BE2C (cell line): ENCODE measurements at regions not wholly inside any gene's neighbourhood (a gene's known extent, or its start where the extent isn't known, plus 50 kb on each side); places are given as distances from the start of the nearest gene placed in this dataset.
"Not testable (repeated sequence)": the region's sequence is repeated elsewhere in the genome, so short reads cannot be mapped to it uniquely, and the experiment has no call there.

Experiments
- DNase-seq: peaks from one replicate; pipeline ENCODE4 v3.0.0-alpha.2; 2020
- H3K27me3 ChIP-seq: fragments of 250-450 bp; sonication (Bioruptor Pico); 2 replicates; pipeline ENCODE4 v1.5.1; 2020; ENCODE audit warnings: mild to moderate bottlenecking
- H3K36me3 ChIP-seq: fragments of 250-450 bp; sonication (Bioruptor Pico); 2 replicates; pipeline ENCODE4 v1.5.1; 2020; ENCODE audit warnings: mild to moderate bottlenecking
- H3K4me1 ChIP-seq: fragments of 250-450 bp; sonication (Bioruptor Pico); 2 replicates; pipeline ENCODE4 v1.5.1; 2020
- H3K4me3 ChIP-seq: 2 replicates; pipeline ENCODE4 v1.5.1; 2011; ENCODE audit warnings: low read depth, low read length
- H3K9me3 ChIP-seq: fragments of 250-450 bp; sonication (Bioruptor Pico); 2 replicates; pipeline ENCODE4 v1.5.1; 2020

- not testable (repeated sequence) for DNase-seq, H3K36me3 ChIP-seq, H3K4me1 ChIP-seq, H3K9me3 ChIP-seq, H3K4me3 ChIP-seq
- H3K27me3 ChIP-seq, result peaks cover 15% of the 10 kb centered on the region
Measured at GRCh38 chr4:4028752-4029151, 198.0 kb downstream of the OTOP1 start.

GRCh38 chr4:4030509-4030908 lies 196.2 kb downstream of the OTOP1 start:
- H3K4me1 ChIP-seq, H3K4me3 ChIP-seq, H3K9me3 ChIP-seq, DNase-seq, H3K36me3 ChIP-seq: not testable (repeated sequence)
- H3K27me3 ChIP-seq, result peaks cover 15% of the 10 kb centered on the region

- not testable (repeated sequence) for H3K9me3 ChIP-seq, H3K36me3 ChIP-seq, H3K4me3 ChIP-seq, DNase-seq, H3K4me1 ChIP-seq
- peaks cover 15% of the 10 kb centered on the region for H3K27me3 ChIP-seq
Measured at GRCh38 chr4:4031446-4032135, 195.1 kb downstream of the OTOP1 start.

GRCh38 chr4:4032364-4032763 lies 194.4 kb downstream of the OTOP1 start:
- not testable (repeated sequence) for H3K4me3 ChIP-seq, DNase-seq, H3K9me3 ChIP-seq, H3K36me3 ChIP-seq, H3K4me1 ChIP-seq
- peaks cover 15% of the 10 kb centered on the region for H3K27me3 ChIP-seq

- not testable (repeated sequence) for H3K4me3 ChIP-seq, H3K36me3 ChIP-seq, H3K4me1 ChIP-seq, H3K9me3 ChIP-seq, DNase-seq
- peaks cover 15% of the 10 kb centered on the region for H3K27me3 ChIP-seq
Measured at GRCh38 chr4:4032801-4033605, 193.7 kb downstream of the OTOP1 start.

- not testable (repeated sequence) for H3K4me1 ChIP-seq, H3K9me3 ChIP-seq, DNase-seq, H3K27me3 ChIP-seq, H3K36me3 ChIP-seq, H3K4me3 ChIP-seq
Measured at GRCh38 chr4:4037399-4038138, 189.2 kb downstream of the OTOP1 start.

GRCh38 chr4:4045823-4046222 lies 180.9 kb downstream of the OTOP1 start:
- not testable (repeated sequence) for H3K4me1 ChIP-seq, H3K36me3 ChIP-seq, H3K9me3 ChIP-seq, H3K4me3 ChIP-seq, H3K27me3 ChIP-seq, DNase-seq

- H3K36me3 ChIP-seq, DNase-seq, H3K4me3 ChIP-seq, H3K27me3 ChIP-seq, H3K4me1 ChIP-seq, H3K9me3 ChIP-seq: not testable (repeated sequence)
Measured at GRCh38 chr4:4046686-4047085, 180.0 kb downstream of the OTOP1 start.

GRCh38 chr4:4047202-4047601 lies 179.5 kb downstream of the OTOP1 start:
- H3K4me1 ChIP-seq, H3K4me3 ChIP-seq, H3K36me3 ChIP-seq, H3K27me3 ChIP-seq, H3K9me3 ChIP-seq, DNase-seq: not testable (repeated sequence)

GRCh38 chr4:4048227-4048626 lies 178.5 kb downstream of the OTOP1 start:
- H3K9me3 ChIP-seq, H3K27me3 ChIP-seq, H3K4me3 ChIP-seq: not testable (repeated sequence)

GRCh38 chr4:4050781-4051180 lies 175.9 kb downstream of the OTOP1 start:
- not testable (repeated sequence) for H3K9me3 ChIP-seq, H3K36me3 ChIP-seq, H3K4me3 ChIP-seq, H3K27me3 ChIP-seq, H3K4me1 ChIP-seq, DNase-seq

More at GRCh38 chr4:4048227-4048626, 178.5 kb downstream of the OTOP1 start:
- H3K4me1 ChIP-seq, DNase-seq, H3K36me3 ChIP-seq: not testable (repeated sequence)

GRCh38 chr4:4052933-4053332 lies 173.8 kb downstream of the OTOP1 start:
- not testable (repeated sequence) for DNase-seq

GRCh38 chr4:4057226-4057625 lies 169.5 kb downstream of the OTOP1 start:
- H3K36me3 ChIP-seq, DNase-seq, H3K27me3 ChIP-seq, H3K9me3 ChIP-seq, H3K4me3 ChIP-seq, H3K4me1 ChIP-seq: not testable (repeated sequence)

More at GRCh38 chr4:4052933-4053332, 173.8 kb downstream of the OTOP1 start:
- not testable (repeated sequence) for H3K27me3 ChIP-seq, H3K4me1 ChIP-seq, H3K36me3 ChIP-seq, H3K9me3 ChIP-seq, H3K4me3 ChIP-seq

GRCh38 chr4:4084171-4084570 lies 142.6 kb downstream of the OTOP1 start:
- not testable (repeated sequence) for DNase-seq, H3K27me3 ChIP-seq, H3K4me3 ChIP-seq, H3K36me3 ChIP-seq, H3K9me3 ChIP-seq, H3K4me1 ChIP-seq

GRCh38 chr4:4089716-4090419 lies 136.9 kb downstream of the OTOP1 start:
- not testable (repeated sequence) for H3K9me3 ChIP-seq, H3K36me3 ChIP-seq, DNase-seq, H3K27me3 ChIP-seq, H3K4me3 ChIP-seq, H3K4me1 ChIP-seq
